ENCODE measurements at regions not wholly inside any gene's neighbourhood (a gene's known extent, or its start where the extent isn't known, plus 50 kb on each side); places are given as distances from the start of the nearest gene placed in this dataset.
"Not testable (repeated sequence)": the region's sequence is repeated elsewhere in the genome, so short reads cannot be mapped to it uniquely, and the experiment has no call there.

GRCh38 chrY:21034151-21035061, 278.5 kb downstream of the RPS4Y2 start:
- DNase-seq: no peak

GRCh38 chrY:21037398-21037797, 281.5 kb downstream of the RPS4Y2 start:
- DNase-seq: not testable (repeated sequence)

- DNase-seq: no peak
Observed at GRCh38 chrY:21039811-21040210, 283.9 kb downstream of the RPS4Y2 start.

- not testable (repeated sequence) for DNase-seq
Observed at GRCh38 chrY:21040711-21041110, 284.8 kb downstream of the RPS4Y2 start.

GRCh38 chrY:21073079-21073478, 317.2 kb downstream of the RPS4Y2 start:
- DNase-seq: no peak

GRCh38 chrY:21073641-21074260, 317.8 kb downstream of the RPS4Y2 start:
- DNase-seq: no peak

GRCh38 chrY:21075658-21076057, 319.8 kb downstream of the RPS4Y2 start:
- no peak for DNase-seq

GRCh38 chrY:21079670-21080069, 323.8 kb downstream of the RPS4Y2 start:
- DNase-seq: no peak

GRCh38 chrY:21081640-21082611, 326.0 kb downstream of the RPS4Y2 start:
- DNase-seq: no peak

GRCh38 chrY:21082639-21083038, 326.7 kb downstream of the RPS4Y2 start:
- no peak for DNase-seq

- DNase-seq: no peak
Observed at GRCh38 chrY:21091909-21092308, 336.0 kb downstream of the RPS4Y2 start.

GRCh38 chrY:21102507-21102906, 346.6 kb downstream of the RPS4Y2 start:
- no peak for DNase-seq

GRCh38 chrY:21103885-21104284, 348.0 kb downstream of the RPS4Y2 start:
- DNase-seq: no peak

GRCh38 chrY:21105529-21105928, 349.6 kb downstream of the RPS4Y2 start:
- DNase-seq: no peak

GRCh38 chrY:21111313-21111712, 355.4 kb downstream of the RPS4Y2 start:
- no peak for DNase-seq

- no peak for DNase-seq
Observed at GRCh38 chrY:21121065-21121464, 365.2 kb downstream of the RPS4Y2 start.

- no peak for DNase-seq
Observed at GRCh38 chrY:21135591-21135990, 375.5 kb upstream of the RBMY1B start.

GRCh38 chrY:21138056-21138758, 372.9 kb upstream of the RBMY1B start:
- DNase-seq: no peak

- no peak for DNase-seq
Observed at GRCh38 chrY:21146331-21146730, 364.8 kb upstream of the RBMY1B start.

GRCh38 chrY:21149971-21150370, 361.2 kb upstream of the RBMY1B start:
- DNase-seq: no peak

- DNase-seq: no peak
Observed at GRCh38 chrY:21169821-21170220, 341.3 kb upstream of the RBMY1B start.

GRCh38 chrY:21174697-21175463, 336.3 kb upstream of the RBMY1B start:
- DNase-seq: no peak

Measured in activated CD4-positive, alpha-beta T cell treated with anti-CD3 and anti-CD28 coated beads for 1 hour (primary cell).